Ovary (tissue), 7 donors: ENCODE measurements at regions not wholly inside any gene's neighbourhood (a gene's known extent, or its start where the extent isn't known, plus 50 kb on each side); places are given as distances from the start of the nearest gene placed in this dataset.

Experiments used
- DNase-seq, 5 donors: peaks; one replicate each; pipeline ENCODE4 v3.0.0-alpha.2; 2019 to 2020
- H3K27ac ChIP-seq, 2 donors: fragments of 200-600 bp; one replicate each; pipeline versions ENCODE4 v1.5.1 to v1.8.0; 2019 to 2022
- H3K27me3 ChIP-seq: fragments of 200-600 bp; one replicate; pipeline ENCODE4 v1.8.0; 2022
- H3K36me3 ChIP-seq: fragments of 200-600 bp; sonication (generic); one replicate; pipeline ENCODE4 v1.5.1; 2019
- H3K4me1 ChIP-seq: one replicate; pipeline ENCODE4 v1.8.1; 2013; ENCODE audit warnings: mild to moderate bottlenecking, moderate library complexity; ENCODE audit not compliant: insufficient read depth
- H3K4me3 ChIP-seq: fragments of 200-600 bp; sonication (generic); one replicate; pipeline ENCODE4 v1.5.1; 2017
- H3K9me3 ChIP-seq, 2 donors: fragments of 200-600 bp in 1 of 2; sonication (generic) in 1 of 2; one replicate each; pipeline versions ENCODE4 v1.5.1 to v1.8.1; 2013 to 2019; ENCODE audit warnings: mild to moderate bottlenecking in 1 of 2, moderate library complexity in 1 of 2
- EP300 ChIP-seq: sonication (generic); formaldehyde crosslinking; IDR thresholded peaks from one replicate; pipeline ENCODE4 v1.6.1; 2017; ENCODE audit warnings: antibody characterized with exemption
- POLR2A ChIP-seq: fragments of 450-650 bp; IDR thresholded peaks from one replicate; pipeline ENCODE4 v1.6.1; 2017; ENCODE audit warnings: antibody characterized with exemption, mild to moderate bottlenecking, moderate library complexity
- WGBS, 3 donors: extraction: QIAGEN DNeasy Blood & Tissue Kit in 1 of 3; methylation state at CpG; one replicate each; pipeline versions ENCODE4 v1.1.5 to v1.1.7; 2013 to 2017; 5-methylcytosine and 5-hydroxymethylcytosine counted together
- intact Hi-C, 4 donors: fragments of 100-400 bp; cut with DNase I; formaldehyde crosslinking; loops; one replicate each; pipeline versions ENCODE4 v1.11.0 to v1.15.1; 2022 to 2023
- TF ChIP-seq, protein P1 (sequence below), 3 donors: fragments of 450-650 bp in 2 of 3; fragments of 200-600 bp in 1 of 3; IDR thresholded peaks; one replicate each; pipeline versions ENCODE4 v1.5.1 to v1.8.0; 2016 to 2022; ENCODE audit warnings: antibody characterized with exemption in 3 of 3, mild to moderate bottlenecking in 1 of 3
- donor health status: DM: no; HTN: no; CAD: no; lungs with moderate emphysema.
- donor health status: DM: no; HTN: no; CAD: no.
- donor health status: Bipolar disorder and iron deficiency.
- donor health status: DM: no; HTN: no; CAD: no.
- donor health status: DM: yes; HTN: yes; CAD: no.

- no peak for DNase-seq
- intact Hi-C loops = no loop called here
- no peak for TF ChIP-seq EP300
- TF ChIP-seq, protein P1, sequence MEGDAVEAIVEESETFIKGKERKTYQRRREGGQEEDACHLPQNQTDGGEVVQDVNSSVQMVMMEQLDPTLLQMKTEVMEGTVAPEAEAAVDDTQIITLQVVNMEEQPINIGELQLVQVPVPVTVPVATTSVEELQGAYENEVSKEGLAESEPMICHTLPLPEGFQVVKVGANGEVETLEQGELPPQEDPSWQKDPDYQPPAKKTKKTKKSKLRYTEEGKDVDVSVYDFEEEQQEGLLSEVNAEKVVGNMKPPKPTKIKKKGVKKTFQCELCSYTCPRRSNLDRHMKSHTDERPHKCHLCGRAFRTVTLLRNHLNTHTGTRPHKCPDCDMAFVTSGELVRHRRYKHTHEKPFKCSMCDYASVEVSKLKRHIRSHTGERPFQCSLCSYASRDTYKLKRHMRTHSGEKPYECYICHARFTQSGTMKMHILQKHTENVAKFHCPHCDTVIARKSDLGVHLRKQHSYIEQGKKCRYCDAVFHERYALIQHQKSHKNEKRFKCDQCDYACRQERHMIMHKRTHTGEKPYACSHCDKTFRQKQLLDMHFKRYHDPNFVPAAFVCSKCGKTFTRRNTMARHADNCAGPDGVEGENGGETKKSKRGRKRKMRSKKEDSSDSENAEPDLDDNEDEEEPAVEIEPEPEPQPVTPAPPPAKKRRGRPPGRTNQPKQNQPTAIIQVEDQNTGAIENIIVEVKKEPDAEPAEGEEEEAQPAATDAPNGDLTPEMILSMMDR (IDR thresholded peaks at IDR 0.05) = no peak
- no peak for TF ChIP-seq POLR2A
- Histone ChIP-seq H3K9me3 (no peaks in the 10 kb centered on the region), H3K27me3 (no peaks in the 10 kb centered on the region), H3K4me3 (no peak overlapping the region), H3K4me1 (no peaks in the 10 kb centered on the region), H3K27ac (no peak overlapping the region), H3K36me3 (no peaks in the 10 kb centered on the region)
These were observed 141.9 kb upstream of the TNR start for GRCh38 chr1:175885326-175885725.

DNA sequence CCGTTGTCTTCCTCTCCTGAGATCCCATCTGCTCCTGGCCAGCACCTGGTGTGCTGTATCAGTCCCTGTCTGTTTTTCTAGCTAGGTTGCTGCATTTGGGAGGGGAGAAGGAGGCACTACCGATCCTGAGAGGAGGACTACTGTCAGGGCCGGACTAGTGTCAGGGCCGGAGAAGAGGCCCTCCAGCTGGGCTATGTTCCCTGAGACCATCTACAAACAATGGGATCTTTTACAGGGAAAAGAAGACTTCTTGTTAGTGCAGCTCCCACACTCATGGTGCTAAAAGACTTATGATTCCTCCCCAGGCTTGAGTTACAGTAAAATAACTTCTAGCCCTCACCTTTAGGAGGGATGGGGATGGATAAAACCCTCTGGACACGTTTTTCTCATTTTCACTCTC lies 141.0 kb upstream of the TNR start:
- H3K4me3 ChIP-seq = no peak overlapping the region
- WGBS, 3 donors = 23 to 28% (median 25%) methylated on average over 5 of the region's 5 CpGs
- H3K4me1 ChIP-seq = no peaks in the 10 kb centered on the region
- no peaks in the 10 kb centered on the region for H3K27me3 ChIP-seq
- no peak for TF ChIP-seq EP300
- TF ChIP-seq POLR2A = no peak
- TF ChIP-seq, protein P1 (IDR thresholded peaks at IDR 0.05) = no peak
- H3K9me3 ChIP-seq = no peaks in the 10 kb centered on the region
- intact Hi-C loops = no loop called here
- no peak for DNase-seq
- H3K36me3 ChIP-seq = no peaks in the 10 kb centered on the region
- no peak overlapping the region for H3K27ac ChIP-seq

DNA sequence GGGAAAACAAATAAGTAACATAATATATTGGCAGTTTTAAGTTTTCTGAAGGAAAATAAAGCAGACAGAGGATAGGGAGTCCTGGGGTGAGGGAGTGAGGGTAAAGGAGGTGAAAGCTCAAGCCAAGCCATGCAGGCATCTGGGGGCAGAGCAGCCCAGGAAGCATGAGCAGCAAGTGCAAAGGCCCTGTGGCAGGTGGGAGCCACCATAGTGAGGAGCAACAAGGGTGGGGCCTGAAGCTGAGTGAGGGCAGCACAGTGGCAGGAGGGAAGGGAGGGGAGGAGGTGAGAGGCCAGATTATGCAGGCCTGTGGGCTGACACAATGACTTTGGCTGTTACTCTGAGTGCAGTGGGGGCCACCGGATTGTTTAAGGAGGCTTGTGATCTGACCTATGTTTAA lies 138.8 kb upstream of the TNR start:
- Histone ChIP-seq H3K4me3 (no peak overlapping the region), H3K36me3 (no peaks in the 10 kb centered on the region), H3K4me1 (no peaks in the 10 kb centered on the region), H3K27me3 (no peaks in the 10 kb centered on the region), H3K27ac (no peak overlapping the region), H3K9me3 (no peaks in the 10 kb centered on the region)
- intact Hi-C loops = no loop called here
- no peak for DNase-seq
- 73 to 92% (median 91%) methylated on average over 1 of the region's 1 CpG for WGBS, 3 donors
- TF ChIP-seq POLR2A = no peak
- TF ChIP-seq EP300 = no peak
- TF ChIP-seq, protein P1 (IDR thresholded peaks at IDR 0.05) = no peak

DNA sequence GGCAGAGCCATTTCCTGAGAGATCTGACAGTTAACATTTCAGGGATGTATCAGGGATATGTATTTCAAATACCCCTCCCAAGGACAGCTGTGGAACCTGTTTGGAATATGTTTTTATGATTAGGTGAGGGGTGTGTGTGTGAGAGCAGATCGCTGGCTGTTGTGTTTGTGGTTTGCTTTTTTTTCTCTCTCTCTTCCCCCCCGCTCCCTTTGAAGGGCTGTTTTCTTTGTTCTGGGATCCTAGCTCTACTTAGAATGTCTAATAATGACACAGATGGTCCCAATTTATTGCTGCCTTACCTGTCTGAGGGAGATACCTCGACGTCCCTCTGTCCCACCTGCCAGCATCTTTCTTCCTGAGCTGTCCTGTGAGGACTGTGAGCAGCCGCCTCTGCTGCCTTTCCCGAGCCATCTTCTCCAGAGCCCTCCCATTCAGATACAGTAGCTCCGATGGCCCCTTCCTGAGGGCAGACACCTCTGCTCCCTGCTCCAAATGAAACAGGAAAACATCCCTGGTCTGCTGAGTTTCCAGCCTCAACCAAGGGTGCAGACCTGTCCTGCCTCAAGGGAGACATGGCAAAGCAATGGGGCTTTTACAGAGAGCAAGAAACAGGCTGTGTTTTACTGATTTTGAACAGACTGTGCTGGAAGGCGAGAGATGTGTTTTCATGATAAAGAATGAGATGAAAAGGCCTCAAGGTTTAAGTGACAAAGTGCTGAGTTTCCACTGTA lies 138.0 kb upstream of the TNR start:
- Histone ChIP-seq H3K4me1 (no peaks in the 10 kb centered on the region), H3K27ac (no peak overlapping the region), H3K9me3 (no peaks in the 10 kb centered on the region), H3K36me3 (no peaks in the 10 kb centered on the region), H3K27me3 (no peaks in the 10 kb centered on the region), H3K4me3 (no peak overlapping the region)
- TF ChIP-seq POLR2A = no peak
- TF ChIP-seq, protein P1 (IDR thresholded peaks at IDR 0.05) = no peak
- TF ChIP-seq EP300 = no peak
- DNase-seq = no peak
- WGBS, 3 donors = 32 to 44% (median 34%) methylated on average over 8 of the region's 8 CpGs
- intact Hi-C loops = no loop called here
